C4-2B (cell line): ENCODE measurements at regions not wholly inside any gene's neighbourhood (a gene's known extent, or its start where the extent isn't known, plus 50 kb on each side); places are given as distances from the start of the nearest gene placed in this dataset.

ENCODE experiments used
- H3K27ac ChIP-seq: fragments of 450-650 bp; 2 replicates; pipeline ENCODE4 v1.5.1; 2017
- ZFX ChIP-seq: fragments of 450-650 bp; IDR thresholded peaks from 2 replicates; pipeline ENCODE4 v1.6.1; 2017
- TF ChIP-seq, protein P1 (sequence below): fragments of 450-650 bp; conservative IDR thresholded peaks from 2 replicates; pipeline ENCODE4 v1.5.1; 2017; ENCODE audit warnings: mild to moderate bottlenecking

DNA sequence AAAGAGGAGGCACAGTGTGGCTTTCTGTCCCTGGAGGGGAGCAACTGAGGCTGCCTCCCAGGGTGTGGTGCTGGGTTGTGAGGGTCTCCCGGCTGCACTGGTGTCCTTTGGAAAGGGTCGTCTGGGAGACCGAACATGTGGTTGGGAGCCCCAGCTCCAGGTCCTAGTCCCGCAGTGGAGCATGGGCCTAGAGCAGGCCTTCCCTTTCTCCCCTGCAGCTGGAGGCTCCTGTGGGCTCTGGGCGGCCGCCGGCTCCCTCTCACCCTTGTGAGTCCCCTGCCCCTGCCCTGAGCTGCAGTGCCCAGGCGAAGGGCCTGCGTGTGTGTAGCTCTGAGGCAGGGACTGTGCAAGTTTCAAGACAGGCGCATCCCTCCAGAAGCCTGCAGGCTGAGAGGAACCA, 1492.7 kb downstream of the BRD1 start:
- no peak for TF ChIP-seq ZFX
- TF ChIP-seq, protein P1, sequence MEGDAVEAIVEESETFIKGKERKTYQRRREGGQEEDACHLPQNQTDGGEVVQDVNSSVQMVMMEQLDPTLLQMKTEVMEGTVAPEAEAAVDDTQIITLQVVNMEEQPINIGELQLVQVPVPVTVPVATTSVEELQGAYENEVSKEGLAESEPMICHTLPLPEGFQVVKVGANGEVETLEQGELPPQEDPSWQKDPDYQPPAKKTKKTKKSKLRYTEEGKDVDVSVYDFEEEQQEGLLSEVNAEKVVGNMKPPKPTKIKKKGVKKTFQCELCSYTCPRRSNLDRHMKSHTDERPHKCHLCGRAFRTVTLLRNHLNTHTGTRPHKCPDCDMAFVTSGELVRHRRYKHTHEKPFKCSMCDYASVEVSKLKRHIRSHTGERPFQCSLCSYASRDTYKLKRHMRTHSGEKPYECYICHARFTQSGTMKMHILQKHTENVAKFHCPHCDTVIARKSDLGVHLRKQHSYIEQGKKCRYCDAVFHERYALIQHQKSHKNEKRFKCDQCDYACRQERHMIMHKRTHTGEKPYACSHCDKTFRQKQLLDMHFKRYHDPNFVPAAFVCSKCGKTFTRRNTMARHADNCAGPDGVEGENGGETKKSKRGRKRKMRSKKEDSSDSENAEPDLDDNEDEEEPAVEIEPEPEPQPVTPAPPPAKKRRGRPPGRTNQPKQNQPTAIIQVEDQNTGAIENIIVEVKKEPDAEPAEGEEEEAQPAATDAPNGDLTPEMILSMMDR = no peak
- no peak overlapping the region for H3K27ac ChIP-seq

DNA sequence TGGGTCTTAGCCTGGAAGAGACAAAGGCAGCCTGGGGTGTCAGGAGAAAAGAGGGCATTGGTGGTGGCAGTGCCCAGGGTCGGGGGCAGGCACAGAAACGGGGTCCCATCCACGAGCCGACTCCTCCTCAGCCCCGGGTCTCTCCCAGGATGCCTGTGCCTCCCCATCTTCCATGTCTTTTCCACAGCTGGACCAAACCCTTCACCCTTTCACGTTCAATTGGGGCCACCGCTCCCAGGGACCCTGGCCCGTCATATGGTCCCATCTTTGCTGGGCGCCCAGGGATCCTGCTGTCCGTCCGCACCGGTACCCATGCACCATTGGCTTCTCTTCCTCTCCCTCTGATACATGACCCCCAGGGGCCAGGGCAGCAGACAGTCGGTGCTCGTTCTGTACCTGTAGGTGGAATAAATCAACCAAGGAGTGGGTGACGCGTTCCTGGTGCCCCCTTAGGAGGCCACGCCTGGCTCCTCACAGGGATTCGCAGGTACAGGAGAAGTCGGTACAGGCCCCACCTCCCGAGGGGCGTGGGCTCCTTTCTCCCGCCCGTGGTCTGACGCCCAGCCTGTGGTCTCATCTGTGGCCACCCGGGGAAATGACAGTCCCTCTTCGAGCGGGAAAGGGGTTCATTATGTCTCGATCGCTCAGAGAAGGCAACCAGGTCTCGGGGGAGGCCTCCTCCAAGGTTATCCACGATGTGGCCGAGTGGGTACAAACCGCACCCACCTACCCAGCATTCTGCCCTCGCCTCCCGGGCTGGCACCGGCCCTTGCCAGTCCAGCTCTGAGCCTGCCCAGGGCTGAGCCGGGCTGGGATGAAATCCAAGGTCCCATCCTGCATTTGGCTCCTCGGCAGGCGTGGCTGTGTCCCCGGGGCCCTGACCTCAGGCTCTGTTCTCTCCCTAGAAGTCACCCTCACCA, 1493.6 kb downstream of the BRD1 start:
- H3K27ac ChIP-seq = no peak overlapping the region
- TF ChIP-seq ZFX = no peak
- TF ChIP-seq, protein P1 = no peak

DNA sequence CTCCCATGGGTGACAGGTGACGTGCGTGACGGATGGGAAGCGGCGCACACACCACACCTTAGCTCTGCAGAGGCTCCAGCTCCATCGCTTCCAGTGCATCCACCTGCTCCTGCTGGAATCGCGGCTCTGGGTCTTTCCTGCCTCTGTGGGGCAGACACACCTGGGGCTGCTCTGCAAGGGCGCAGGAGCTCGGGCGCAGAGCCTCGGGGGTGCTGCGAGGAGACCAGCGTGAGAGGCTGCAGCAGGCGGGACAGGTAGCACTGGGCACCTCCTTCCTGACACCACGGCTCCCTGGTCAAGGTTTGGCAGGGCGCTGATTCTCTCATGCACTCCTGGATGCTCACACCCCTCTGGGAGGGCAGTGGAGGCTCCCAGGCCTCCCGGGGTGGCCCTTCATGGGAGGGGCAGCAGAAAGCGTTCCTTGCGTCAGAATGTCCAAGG, 1494.3 kb downstream of the BRD1 start:
- TF ChIP-seq ZFX = no peak
- TF ChIP-seq, protein P1 = no peak
- H3K27ac ChIP-seq = no peak overlapping the region

DNA sequence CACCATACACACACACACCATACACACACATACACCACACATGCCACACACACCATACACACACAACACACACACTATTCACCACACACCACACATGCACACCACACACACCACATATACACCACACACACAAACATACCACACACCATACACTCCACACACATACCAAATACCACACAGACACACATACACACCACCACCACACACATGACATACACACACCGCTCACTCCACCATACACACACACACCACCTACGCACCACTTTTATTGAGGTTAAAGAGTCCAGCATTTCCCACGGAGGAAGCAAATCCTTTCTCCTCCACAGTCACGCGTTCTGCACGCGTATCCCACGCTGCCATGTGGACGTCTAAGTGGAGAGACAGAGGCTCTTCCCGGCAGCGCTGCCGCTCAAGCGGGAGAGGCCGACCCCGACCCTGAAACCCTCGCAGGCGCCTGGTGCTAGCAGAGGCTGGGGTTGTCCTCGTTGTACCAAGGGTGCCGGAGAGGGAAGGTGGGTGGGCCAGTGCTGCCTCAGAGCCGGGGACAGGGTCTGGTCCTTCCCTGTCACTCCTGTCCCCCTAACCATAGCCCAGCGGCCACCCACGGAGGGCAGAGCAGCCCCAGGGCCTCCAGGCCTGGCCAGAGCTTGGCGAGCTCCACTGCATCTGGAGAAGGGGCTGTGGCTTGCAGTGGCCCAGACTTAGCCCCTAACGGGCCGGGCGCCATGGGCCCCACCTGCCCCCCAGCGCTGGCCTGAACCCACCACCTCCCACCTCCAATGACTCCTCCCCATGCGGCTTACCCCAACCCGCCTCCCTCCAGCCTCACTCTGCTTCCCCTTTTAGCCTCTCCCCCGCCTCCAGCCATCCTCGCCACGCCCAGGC, 1495.0 kb downstream of the BRD1 start:
- no peak overlapping the region for H3K27ac ChIP-seq
- TF ChIP-seq ZFX = no peak
- TF ChIP-seq, protein P1 = no peak

DNA sequence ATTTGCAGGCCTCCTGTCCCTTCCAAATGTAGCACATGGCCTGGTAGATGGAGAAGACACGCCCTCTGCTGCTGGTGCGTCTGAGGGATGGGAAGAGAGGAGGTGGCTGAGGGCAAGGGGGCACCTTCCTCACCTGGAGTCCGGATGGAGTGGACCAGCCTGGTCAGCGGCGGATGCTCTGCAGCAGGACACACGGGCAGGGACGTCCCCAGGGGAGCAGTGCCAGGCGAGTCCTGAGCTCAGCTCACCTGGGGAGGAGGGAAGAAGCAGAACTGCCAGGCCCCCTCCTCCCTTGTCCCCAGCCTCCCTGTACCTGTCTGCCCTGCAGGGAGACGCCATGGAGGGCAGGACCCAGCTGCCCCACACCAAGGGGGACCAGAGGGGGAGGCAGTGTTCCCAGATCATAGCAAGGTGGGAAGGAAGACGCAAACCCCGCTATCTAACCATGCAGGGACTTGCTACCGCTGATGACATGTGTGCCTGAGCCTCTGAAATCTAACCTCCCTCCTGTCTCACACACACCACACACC, 1495.9 kb downstream of the BRD1 start:
- TF ChIP-seq, protein P1 = no peak
- no peak for TF ChIP-seq ZFX
- H3K27ac ChIP-seq = no peak overlapping the region

DNA sequence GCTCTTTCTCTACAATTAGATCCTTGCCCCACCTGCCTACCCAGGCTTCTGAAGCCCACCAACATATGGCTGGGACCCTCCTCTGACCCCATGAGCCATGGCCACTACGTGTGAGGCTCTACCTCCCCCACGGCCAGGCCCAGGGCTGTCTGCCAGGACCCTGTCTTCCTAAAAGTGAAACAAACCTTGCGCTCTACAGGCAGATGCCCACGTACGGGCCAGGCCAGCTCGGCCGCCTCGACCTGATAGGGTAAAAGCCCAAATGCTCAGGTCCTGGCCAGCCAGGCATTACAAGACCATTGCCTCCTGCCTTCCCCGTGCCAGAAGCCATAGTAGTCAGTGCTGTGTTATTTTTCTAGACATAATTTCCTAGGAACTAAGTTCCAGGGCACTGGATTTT, 1496.4 kb downstream of the BRD1 start:
- H3K27ac ChIP-seq = no peak overlapping the region
- no peak for TF ChIP-seq ZFX
- TF ChIP-seq, protein P1 = no peak

DNA sequence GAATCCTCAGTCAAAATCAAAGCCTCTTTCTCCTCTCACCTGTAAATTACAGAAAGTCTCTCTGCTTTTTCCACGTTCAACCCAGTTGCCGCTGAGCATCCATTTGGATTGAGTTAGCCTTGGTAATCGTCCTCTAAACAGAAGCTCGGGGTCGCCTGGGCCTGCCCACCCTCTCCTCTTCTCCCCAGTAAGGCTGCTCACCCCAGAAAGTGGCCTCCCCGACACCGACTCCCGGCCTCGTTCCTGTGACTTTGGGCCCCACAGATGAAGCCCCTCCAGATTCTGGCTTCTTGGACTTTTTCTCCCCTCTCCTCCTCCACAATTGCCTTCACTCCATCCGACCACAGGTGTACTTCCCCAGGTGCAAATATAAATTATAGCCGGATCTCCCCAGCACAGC, 1500.0 kb downstream of the BRD1 start:
- H3K27ac ChIP-seq = no peak overlapping the region
- TF ChIP-seq ZFX = no peak
- TF ChIP-seq, protein P1 = no peak
